Liver (tissue), 3 donors: ENCODE measurements at regions not wholly inside any gene's neighbourhood (a gene's known extent, or its start where the extent isn't known, plus 50 kb on each side); places are given as distances from the start of the nearest gene placed in this dataset.

Experiments used
- EGR1 ChIP-seq, 2 donors: IDR thresholded peaks; 2 replicates each; pipeline ENCODE4 v1.6.1; 2016 to 2018; ENCODE audit warnings: antibody characterized with exemption in 2 of 2, low read depth in 2 of 2
- FOXA1 ChIP-seq: IDR thresholded peaks from 2 replicates; pipeline ENCODE4 v1.6.1; 2016; ENCODE audit warnings: antibody characterized with exemption
- GABPA ChIP-seq, 2 donors: IDR thresholded peaks in 1 of 2; conservative IDR thresholded peaks in 1 of 2; 2 replicates each; pipeline ENCODE4 v1.6.1; 2016; ENCODE audit warnings: antibody characterized with exemption in 2 of 2, mild to moderate bottlenecking in 1 of 2, moderate library complexity in 1 of 2
- JUND ChIP-seq, 2 donors: IDR thresholded peaks; 2 replicates each; pipeline ENCODE4 v1.6.1; 2016; ENCODE audit warnings: antibody characterized with exemption in 2 of 2
- NR2F2 ChIP-seq: IDR thresholded peaks from 2 replicates; pipeline ENCODE4 v1.6.1; 2016; ENCODE audit warnings: antibody characterized with exemption
- RAD21 ChIP-seq, 2 donors: IDR thresholded peaks; 2 replicates each; pipeline ENCODE4 v1.6.1; 2016; ENCODE audit warnings: antibody characterized with exemption in 2 of 2, mild to moderate bottlenecking in 2 of 2
- RXRA ChIP-seq, 2 donors: IDR thresholded peaks; 2 replicates each; pipeline ENCODE4 v1.6.1; 2017 to 2018; ENCODE audit warnings: antibody characterized with exemption in 2 of 2, mild to moderate bottlenecking in 1 of 2
- SP1 ChIP-seq: IDR thresholded peaks from 2 replicates; pipeline ENCODE4 v1.6.1; 2018; ENCODE audit warnings: antibody characterized with exemption, mild to moderate bottlenecking
- TAF1 ChIP-seq: conservative IDR thresholded peaks from 2 replicates; pipeline ENCODE4 v1.6.1; 2016; ENCODE audit warnings: antibody characterized with exemption, mild to moderate bottlenecking
- YY1 ChIP-seq: IDR thresholded peaks from 2 replicates; pipeline ENCODE4 v1.6.1; 2016; ENCODE audit warnings: antibody characterized with exemption, mild to moderate bottlenecking
- TF ChIP-seq, protein P1 (sequence below): fragments of 150-350 bp; IDR thresholded peaks from 2 replicates; pipeline ENCODE4 v1.5.1; 2017; ENCODE audit warnings: improper control_type of control experiment, low read depth, low read length; ENCODE audit not compliant: missing input control
- TF ChIP-seq, protein P2 (sequence below): IDR thresholded peaks from 2 replicates; pipeline ENCODE4 v1.6.1; 2016; ENCODE audit warnings: antibody characterized with exemption
- TF ChIP-seq, protein P3 (sequence below): IDR thresholded peaks from 2 replicates; pipeline ENCODE4 v1.6.1; 2016; ENCODE audit warnings: antibody characterized with exemption
- TF ChIP-seq, protein P4 (sequence below): IDR thresholded peaks from 2 replicates; pipeline ENCODE4 v1.6.1; 2016; ENCODE audit warnings: antibody characterized with exemption, mild to moderate bottlenecking
- donor health status: healthy.
- donor health status: healthy.

DNA sequence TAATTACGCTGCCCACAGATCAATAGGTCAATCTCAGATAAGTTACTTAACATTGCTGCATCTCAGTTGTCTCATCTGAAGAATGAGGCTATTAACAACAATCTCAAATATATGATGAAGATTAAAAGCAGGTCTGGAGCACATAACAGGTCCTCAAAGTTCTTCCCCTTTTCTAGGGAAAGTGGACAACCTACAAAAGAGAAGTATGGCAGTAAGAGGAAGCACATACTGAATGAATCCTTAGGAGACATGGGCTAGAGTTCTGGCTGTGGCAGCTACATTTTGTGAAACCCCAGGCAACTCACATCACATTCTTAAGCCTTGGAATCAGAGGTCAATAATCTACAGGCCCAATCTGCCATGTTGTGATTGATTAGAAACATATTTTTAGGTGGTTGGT lies 180.6 kb downstream of the PCTP start:
- TF ChIP-seq, protein P1, sequence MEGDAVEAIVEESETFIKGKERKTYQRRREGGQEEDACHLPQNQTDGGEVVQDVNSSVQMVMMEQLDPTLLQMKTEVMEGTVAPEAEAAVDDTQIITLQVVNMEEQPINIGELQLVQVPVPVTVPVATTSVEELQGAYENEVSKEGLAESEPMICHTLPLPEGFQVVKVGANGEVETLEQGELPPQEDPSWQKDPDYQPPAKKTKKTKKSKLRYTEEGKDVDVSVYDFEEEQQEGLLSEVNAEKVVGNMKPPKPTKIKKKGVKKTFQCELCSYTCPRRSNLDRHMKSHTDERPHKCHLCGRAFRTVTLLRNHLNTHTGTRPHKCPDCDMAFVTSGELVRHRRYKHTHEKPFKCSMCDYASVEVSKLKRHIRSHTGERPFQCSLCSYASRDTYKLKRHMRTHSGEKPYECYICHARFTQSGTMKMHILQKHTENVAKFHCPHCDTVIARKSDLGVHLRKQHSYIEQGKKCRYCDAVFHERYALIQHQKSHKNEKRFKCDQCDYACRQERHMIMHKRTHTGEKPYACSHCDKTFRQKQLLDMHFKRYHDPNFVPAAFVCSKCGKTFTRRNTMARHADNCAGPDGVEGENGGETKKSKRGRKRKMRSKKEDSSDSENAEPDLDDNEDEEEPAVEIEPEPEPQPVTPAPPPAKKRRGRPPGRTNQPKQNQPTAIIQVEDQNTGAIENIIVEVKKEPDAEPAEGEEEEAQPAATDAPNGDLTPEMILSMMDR, result no peak
- TF ChIP-seq YY1 (no peak), JUND (IDR thresholded peaks at IDR 0.05) (no peak), EGR1 (IDR thresholded peaks at IDR 0.05; ENCODE audit: low read depth in 2 of 2) (no peak), FOXA1 (no peak), SP1 (no peak), GABPA (IDR thresholded peaks at IDR 0.05 in 1 of 2, conservative IDR thresholded peaks at IDR 0.05 in 1 of 2) (no peak), NR2F2 (no peak), RAD21 (IDR thresholded peaks at IDR 0.05) (no peak), TAF1 (no peak), RXRA (IDR thresholded peaks at IDR 0.05) (no peak)
- TF ChIP-seq, protein P2, sequence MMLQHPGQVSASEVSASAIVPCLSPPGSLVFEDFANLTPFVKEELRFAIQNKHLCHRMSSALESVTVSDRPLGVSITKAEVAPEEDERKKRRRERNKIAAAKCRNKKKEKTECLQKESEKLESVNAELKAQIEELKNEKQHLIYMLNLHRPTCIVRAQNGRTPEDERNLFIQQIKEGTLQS, result no peak
- TF ChIP-seq, protein P3, sequence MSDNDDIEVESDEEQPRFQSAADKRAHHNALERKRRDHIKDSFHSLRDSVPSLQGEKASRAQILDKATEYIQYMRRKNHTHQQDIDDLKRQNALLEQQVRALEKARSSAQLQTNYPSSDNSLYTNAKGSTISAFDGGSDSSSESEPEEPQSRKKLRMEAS, result no peak
- TF ChIP-seq, protein P4, sequence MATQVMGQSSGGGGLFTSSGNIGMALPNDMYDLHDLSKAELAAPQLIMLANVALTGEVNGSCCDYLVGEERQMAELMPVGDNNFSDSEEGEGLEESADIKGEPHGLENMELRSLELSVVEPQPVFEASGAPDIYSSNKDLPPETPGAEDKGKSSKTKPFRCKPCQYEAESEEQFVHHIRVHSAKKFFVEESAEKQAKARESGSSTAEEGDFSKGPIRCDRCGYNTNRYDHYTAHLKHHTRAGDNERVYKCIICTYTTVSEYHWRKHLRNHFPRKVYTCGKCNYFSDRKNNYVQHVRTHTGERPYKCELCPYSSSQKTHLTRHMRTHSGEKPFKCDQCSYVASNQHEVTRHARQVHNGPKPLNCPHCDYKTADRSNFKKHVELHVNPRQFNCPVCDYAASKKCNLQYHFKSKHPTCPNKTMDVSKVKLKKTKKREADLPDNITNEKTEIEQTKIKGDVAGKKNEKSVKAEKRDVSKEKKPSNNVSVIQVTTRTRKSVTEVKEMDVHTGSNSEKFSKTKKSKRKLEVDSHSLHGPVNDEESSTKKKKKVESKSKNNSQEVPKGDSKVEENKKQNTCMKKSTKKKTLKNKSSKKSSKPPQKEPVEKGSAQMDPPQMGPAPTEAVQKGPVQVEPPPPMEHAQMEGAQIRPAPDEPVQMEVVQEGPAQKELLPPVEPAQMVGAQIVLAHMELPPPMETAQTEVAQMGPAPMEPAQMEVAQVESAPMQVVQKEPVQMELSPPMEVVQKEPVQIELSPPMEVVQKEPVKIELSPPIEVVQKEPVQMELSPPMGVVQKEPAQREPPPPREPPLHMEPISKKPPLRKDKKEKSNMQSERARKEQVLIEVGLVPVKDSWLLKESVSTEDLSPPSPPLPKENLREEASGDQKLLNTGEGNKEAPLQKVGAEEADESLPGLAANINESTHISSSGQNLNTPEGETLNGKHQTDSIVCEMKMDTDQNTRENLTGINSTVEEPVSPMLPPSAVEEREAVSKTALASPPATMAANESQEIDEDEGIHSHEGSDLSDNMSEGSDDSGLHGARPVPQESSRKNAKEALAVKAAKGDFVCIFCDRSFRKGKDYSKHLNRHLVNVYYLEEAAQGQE, result no peak
